NCI-H345 treated with DMSO at 0.1 percent for 48 hours (cell line): ENCODE measurements at regions not wholly inside any gene's neighbourhood (a gene's known extent, or its start where the extent isn't known, plus 50 kb on each side); places are given as distances from the start of the nearest gene placed in this dataset.
"Not testable (repeated sequence)": the region's sequence is repeated elsewhere in the genome, so short reads cannot be mapped to it uniquely, and the experiment has no call there.

Experiments used
- DNase-seq: peaks from one replicate; lab custom pipeline; 2025; ENCODE audit not compliant: unreplicated experiment; lab: John Stamatoyannopoulos, UW

DNA sequence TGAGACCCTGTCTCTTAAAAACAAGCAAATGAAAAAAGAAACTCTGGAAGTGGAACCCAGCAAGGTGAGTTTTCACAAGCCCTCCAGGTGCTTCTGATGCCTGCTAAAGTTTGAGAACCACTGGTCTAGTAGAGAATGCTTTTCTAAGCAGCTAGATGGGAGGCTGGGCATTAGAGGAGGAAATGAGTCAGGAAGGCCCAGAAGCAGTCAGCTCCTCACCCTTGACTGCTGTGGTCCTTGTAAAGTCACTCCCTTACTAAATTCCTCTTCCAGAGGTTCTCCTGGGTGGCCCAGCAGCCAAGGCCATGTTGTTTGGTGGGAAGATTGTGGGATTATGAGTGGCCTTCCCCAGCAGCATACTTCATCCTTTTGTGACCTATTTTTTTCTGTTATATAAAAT, 52.0 kb upstream of the FYN start:
- DNase-seq, result no peak

DNA sequence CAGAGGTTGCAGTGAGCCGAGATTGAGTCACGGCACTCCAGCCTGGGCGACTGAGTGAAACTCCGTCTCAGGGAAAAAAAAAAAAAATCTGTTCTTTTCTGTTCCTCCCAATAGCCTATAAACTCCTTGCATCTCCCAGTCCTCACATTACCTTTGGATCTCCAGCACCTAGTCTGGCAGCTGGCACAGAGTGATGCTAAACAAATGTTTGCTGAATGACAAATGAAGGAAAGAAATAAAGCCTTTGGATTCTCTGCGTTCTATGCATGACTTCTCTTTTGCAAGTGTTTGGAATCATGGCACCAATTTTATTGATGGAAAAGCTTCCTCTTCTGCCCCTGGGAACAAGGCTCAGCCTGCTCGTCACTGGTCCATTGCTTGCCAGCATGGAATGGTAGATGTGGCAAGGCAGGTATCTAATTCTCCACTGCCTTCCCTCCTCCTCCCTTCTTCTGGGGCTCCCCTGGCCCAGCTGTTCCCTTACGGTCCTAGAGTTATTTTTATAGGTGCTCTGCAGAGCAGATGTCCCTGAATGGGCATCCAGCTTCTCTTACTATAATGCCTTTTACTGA, 53.6 kb upstream of the FYN start:
- peak; percentile 95 for DNase-seq

DNA sequence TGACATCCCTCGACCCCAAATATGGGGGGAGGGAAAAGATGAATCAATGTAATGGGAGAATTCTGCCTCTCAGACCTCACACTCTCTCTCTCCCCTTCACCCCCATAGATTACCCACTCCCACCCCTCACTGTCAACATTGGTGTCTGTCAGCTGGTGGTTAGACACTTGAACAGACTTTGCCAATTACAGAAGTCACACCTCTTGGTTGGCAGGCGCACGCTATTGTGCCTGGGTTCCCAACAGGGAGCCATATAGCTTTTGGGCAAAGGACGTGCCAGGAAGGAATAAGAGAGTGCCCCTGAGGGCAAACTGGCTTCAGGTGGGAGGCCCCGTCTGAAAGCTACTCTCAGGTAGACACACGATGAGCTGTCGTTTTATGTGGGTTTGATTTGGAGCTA, 54.1 kb upstream of the FYN start:
- peak; percentile 97 for DNase-seq

DNA sequence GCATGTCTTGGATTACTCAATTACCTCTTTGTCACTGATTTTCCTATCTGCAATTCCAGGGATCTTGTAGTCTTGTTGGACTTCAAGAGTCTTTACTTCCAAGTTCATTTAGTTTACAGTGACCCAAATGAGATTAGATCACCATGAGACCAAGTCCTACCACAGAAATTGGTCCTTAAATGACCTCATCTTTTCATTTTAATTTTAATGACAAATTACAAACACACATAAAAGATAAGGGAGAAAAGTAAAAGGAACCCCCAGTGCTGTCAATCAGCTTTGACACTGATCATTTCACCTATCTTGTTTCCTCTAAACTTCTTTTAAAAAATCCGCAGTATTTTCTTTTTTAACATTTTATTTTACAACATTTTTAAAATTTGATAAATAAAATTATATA, 54.9 kb upstream of the FYN start:
- no peak for DNase-seq

DNA sequence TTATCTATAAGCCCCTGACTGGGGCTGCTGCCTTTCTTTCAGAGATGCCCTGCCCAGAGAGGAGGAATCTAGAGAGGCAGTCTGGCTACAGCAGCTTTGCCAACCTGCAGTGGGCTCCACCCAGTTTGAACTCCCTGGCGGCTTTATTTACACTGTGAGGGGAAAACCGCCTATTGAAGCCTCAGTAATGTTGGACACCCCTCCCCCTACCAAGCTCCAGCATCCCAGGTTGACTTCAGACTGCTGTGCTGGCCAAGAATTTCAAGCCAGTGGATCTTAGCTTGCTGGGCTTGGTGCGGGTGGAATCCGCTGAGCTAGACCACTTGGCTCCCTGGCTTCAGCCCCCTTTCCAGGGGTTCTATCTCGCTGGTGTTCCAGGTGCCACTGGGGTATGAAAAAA, 61.4 kb upstream of the FYN start:
- peak; percentile 63 for DNase-seq

DNA sequence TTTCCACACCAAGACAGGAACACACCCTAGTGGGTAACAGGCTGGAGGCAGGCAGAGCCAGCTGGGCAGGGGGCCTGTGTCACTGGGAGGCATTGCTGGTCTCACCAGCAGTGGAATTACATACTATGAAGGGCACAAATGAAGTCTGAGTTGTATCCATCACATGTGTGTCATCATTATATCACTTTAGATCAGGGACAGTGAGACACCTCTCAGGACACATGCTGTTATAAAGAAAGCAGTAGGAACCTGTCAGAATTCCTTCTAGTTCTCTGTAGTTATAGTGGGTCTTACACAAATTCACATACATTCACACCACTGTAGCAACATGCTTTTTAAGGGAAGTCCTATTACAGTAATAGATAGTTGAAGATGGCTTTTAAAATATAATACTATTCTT, 63.5 kb upstream of the FYN start:
- no peak for DNase-seq

DNA sequence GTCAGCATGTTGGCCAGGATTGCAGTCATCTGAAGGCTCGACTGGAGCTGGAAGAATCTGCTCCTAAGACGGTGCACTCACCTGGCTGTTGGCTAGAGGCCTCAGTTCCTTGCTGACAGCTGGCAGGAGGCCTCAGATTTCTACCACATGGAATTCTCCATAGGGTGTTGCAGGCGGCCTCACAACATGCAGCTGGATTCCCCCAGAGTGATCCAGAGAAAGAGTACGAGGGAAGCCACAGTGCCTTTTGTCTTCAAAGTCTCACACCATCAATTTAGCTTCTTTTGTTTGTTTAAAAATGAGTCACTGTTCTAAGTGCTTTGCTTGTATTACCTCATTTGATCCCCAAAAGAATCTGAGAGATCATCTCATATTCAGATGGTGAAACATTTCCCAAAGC, 65.5 kb upstream of the FYN start:
- no peak for DNase-seq

DNA sequence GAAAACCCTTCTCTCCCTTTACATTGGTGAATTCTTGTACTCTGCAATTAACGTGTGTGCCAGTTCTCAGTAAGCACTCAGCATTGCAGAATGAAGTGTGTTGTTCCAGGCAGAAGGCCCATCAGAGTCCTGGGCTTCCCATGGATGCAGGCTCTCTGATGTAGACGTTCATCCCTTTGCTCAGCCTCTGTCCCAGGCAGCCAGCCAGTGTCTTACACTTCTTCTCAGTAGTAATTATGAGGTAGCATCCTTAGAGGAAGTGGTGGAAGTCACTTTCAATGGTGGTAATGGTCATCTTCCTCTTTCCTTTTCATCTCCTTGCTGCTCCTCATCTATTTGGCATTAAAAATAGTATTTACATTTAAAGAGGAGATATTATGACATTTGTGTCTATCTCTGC, 66.7 kb upstream of the FYN start:
- DNase-seq, result no peak

DNA sequence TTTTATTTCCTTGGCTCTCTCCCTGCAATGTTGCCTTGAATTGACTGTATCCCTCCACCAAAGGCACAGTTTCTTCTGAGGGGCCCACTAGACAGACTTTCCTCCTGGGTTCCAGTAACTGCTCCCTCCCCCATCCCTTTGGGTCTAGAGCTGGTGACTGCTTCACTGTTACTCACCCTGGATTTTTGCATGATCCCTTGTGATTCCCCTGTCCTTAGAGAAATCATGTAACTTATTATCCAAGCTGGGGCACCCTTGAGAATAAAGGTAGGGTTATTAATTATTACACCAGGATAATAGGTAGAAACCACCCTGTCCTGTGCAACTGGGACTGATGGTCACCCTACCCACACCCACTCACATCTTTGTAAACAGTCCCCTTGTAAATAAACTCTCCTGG, 67.5 kb upstream of the FYN start:
- DNase-seq, result no peak

DNA sequence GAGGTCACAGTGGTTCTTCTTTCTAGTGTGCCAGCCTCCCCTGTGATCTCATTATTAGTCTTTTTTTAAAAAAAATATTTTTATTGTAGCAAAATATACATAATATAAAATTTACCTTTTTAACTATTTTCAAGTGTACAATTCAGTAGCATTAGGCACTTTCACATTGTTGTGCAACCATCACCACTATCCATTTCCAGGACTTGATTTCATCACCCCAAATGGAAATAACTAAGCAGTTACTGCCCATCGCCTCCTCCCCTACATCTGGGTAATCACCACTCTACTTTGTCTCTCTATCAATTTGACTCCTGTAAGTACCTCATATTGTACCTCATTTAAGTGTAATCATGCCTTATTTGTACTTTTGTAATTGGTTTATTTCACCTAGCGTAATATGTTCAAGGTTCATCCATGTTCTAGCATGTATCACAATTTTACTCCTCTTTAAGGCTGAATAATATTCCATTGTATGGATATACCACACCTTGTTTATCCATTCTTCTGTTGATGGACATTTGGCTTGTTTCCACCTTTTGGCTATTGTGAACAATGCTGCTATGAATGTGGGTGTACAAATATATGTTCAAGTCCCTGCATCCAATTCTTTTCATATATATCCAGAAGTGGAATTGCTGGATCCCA, 68.6 kb upstream of the FYN start:
- DNase-seq, result no peak

DNA sequence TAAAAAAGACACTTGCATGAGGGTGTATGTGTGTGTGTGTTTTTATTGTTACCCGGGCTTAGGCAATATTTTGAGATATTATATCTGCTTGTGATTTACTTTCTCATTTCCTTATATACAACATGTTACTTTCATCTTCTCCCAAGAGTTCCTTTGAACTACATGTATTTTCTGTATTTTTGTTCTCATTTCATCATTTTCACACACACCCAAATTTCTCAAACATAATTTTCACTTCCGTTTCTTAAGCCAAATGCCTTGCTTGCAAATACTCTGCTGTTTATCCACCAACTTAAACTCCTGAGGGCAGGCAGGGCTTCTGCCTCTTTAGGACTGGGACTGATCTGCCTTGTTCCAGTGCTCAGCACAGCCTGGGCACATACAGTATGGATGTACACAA, 69.3 kb upstream of the FYN start:
- no peak for DNase-seq

DNA sequence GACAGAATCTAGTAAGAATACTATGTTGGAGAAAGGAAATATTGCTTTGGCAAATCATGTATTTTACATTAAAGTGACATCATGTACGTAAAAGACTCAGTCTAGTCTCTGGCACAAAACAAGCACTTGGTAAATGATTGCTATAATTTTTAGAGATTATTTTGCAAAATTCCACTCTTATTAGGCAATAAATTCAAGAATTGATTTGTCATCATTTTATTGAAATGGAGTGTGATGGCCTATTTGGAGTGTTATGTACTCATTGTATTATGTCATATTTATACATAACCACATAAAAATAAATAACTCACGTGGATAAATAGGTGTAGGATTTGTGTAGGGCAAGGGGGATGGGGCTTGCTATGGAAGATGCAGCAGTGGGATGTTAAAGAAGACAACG, 70.0 kb upstream of the FYN start:
- DNase-seq, result no peak

DNA sequence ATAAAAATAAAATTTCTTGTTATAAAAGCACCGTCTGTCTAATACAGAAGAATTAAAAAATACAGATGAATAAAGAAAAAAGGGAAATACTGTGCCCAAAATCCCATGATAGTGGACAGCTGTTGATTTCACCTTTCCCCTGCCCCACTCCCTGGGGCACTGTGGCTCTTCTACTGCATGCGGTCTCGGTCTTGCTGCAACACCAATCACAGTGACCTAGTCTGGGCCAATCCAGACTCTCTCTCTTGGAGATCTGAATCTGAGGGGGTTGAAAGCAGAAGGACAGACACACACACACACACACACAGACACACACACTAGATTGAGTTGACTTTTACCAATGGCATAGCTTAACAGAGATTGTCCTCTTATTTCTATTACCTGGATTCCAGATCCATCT, 70.5 kb upstream of the FYN start:
- no peak for DNase-seq

DNA sequence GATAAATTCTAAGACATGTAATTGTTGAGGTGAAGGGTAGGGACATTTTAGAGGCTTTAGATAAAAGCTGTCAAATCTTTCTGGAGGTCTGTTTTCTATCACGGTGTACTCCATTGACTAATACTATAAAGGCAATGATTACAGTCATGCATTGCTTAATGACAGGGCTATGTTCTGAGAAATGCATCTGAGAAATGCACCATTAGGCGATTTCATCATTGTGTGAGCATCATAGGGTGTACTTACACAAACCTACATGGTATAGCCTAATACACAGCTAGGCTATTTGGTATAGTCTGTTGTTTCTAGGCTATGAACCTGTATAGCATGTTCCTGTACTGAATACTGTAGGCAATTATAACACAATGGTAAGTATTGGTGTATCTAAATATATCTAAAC, 71.3 kb upstream of the FYN start:
- DNase-seq, result no peak

DNA sequence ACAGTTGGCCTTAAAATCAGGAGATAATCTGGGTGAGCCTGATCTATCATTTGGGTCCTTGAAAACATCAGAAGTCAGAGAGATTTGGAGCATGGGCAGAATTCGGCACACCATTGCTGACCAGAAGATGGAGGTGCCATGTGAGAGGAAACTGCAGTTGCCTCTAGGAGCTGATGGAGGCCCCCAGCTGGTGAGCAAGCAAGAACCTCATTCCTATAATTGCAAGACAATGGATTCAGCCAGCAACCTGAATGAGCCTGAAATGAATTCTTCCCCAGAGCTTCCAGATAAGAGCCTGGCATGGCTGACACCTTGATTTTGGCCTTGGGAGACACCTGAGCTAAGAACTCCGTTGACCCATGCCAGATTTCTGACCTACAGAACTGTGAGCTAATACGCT, 76.3 kb upstream of the FYN start:
- DNase-seq, result no peak

DNA sequence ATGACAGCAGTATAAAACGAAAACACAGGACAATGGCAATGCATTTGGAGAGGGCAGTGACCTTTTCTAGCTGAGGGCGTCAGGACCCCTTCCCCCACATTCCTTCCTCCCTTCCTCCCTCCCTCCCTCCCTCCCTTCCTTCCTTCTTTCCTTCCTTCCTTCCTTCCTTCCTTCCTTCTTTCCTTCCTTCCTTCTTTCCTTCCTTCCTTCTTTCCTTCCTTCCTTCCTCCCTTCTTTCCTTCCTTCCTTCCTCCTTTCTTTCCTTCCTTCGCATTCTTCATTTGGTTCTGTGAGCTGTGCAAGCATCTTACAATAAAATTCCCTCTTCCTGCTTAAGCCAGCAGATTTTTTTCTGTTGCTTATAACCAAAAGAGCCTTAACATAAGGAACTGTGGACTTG, 76.7 kb upstream of the FYN start:
- DNase-seq, result not testable (repeated sequence)

DNA sequence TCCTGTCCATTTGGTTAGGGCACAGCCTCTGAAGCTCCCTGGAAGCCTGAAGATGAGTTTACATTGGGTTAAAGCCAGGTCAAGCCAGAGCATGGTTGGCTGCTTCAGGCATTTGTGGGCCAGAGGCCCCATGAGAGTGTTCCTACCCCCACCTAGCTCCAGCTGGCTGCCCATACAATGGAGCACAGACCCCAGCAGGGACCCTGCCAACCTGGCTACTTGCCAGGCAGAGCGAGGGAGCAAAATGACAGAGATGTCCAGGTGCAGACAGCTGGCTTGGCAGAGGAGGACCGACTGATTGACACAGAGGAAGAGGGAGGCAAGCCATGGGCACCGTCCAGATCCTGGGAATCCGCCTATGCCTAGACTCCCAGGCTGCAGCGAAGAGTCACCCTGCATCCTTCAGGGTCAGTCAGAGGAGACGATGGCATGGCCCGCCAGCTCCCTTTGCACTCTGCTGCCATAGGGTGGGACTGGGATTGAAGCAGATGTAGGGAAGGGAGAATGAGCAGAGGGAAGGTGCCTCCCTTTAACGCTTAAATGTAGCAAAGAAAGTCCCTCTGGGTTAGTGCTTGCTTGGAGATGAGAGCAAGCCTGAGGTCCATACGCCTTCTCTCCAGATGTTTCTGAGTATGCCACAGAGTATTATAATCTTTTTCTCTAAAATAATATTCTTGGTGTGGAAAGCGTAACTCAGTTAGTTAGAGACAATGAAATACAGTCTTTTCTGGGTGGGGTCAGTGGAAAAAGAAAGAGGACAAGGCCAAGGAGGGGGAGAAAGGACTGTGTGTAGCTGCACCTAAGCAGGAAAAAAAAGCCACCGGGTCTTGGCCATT, 77.6 kb upstream of the FYN start:
- DNase-seq, result peak; percentile 88

DNA sequence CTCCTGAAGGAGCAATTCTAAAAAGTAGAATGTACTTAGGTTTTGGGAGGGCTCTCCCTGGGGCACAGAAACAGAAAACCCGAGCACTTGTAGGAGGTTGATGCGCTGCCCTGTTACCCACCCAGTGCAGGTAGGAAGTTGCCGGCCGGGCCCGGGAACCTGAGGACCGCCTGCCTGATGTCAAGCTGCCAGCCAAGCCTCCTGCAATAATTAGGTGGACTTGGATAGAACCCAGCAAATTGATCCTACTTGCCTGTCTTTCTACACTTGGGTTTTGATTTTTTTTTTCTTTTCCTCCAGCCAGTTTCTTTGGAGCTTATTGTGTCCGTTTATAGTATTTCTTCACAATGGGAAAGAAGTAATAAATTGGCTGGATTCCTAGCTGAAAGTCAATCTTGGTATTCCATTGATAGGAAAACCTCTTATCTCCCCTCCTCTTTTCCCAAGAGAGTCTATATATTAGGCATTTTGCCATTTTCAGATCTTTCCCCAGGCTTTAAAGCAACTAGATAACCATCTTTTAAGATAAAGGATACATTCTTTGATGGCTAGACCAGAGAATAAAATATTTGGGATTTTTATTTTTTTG, 78.3 kb upstream of the FYN start:
- DNase-seq, result no peak

DNA sequence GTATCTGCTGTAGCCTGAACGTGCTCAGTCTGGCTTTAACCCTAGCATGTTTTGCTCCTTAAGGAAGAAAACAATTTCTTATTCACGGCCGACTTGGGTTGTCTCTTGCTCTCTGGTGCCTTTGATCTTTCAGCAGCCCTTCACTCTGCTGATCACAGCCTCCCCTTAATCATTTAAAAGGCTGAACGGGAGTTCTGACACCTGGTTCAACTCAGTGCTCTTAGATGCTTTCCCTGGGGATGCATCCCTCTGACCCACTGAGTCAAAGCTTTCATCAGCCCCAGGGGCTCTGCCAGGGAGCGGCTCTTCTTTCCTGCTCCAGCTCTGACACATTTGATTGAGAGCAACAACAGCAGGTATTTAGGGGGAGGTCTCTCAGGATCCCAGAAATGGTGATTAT, 79.0 kb upstream of the FYN start:
- peak; percentile 80 for DNase-seq

DNA sequence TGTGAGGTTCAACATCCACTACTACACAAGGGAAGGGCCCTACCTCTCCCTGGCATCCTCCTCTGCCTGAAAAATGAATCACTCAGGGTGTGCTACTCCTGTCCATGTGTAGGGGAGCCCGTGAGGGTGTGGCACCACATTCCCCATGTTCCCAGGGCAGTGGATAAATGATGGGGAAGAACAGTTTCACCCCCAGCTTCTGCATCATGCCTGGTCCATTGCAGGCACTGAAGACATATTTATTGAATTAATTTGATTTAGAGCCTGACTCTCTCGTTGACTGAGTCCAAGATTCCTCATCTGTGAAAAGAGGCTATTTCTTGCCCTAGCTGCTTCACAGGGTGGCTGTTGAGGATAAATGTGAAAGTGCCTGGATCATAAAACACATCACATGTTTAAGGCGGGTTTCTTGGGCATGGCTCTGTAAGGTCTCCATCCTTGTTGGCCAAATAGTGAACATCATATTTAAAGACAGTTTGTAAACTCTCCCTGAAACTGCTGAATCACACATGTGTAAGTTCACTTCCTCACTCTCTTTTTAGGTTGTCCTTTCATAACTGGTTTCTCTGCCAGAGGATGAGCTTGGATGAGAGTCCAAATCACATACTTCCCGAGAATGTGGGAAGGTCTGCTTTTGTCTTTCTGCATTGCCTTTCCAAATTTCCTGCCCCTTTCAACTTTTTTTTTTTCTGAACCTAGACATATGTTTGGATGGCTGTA, 79.7 kb upstream of the FYN start:
- no peak for DNase-seq

DNA sequence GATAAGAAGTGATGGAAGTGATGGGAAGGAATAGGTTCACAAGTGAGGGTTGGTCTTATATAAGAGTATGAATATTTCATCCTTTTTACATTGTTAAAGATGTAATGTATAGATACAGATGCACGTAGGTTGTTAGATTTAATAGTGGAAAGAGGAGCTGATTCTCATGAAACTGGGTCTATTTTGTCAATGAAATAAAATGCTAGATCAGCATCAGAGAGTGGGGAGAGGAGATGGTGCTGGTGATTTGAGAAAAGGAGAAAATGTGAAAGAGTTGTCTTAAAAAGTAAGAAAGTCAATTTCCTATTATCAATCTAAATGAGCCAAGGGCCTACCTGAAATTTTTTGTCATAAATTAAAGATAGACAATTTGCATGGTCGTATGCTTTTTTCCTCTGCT, 82.8 kb upstream of the FYN start:
- DNase-seq, result no peak
